GM12875 (cell line): ENCODE measurements at regions not wholly inside any gene's neighbourhood (a gene's known extent, or its start where the extent isn't known, plus 50 kb on each side); places are given as distances from the start of the nearest gene placed in this dataset.

ENCODE experiments used
- H3K4me3 ChIP-seq: one replicate; pipeline ENCODE4 v1.5.1; 2011; ENCODE audit warnings: low read depth, low read length, control low read depth
- CTCF ChIP-seq: IDR thresholded peaks from 2 replicates; pipeline ENCODE4 v1.5.1; 2011; ENCODE audit warnings: low read depth, mild to moderate bottlenecking, control low read depth, inconsistent platforms, low read length, moderate library complexity, borderline replicate concordance; ENCODE audit not compliant: insufficient read depth

DNA sequence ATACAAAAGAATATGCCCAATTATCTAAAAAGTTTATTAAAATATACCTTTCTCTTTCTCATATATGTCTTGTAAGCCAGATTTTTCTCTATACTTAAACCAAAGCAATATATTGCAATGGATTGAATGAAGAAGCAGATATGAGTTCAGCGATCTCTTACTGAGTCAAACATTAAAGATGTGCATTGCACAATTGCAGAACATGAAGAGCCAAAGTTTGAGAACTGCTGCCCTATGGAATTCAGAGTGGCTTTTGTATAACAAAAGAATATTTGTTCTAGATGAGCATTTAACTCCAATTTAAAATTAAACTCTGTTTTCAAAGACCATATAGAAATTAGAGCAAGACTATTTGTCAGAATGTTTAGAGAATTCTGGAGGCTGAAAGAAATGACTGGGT, 519.0 kb upstream of the DAB2 start:
- no peak for TF ChIP-seq CTCF
- H3K4me3 ChIP-seq, result no peak overlapping the region

- no peak for TF ChIP-seq CTCF
Measured at GRCh38 chr5:39942606-39943005, 517.8 kb upstream of the DAB2 start.

DNA sequence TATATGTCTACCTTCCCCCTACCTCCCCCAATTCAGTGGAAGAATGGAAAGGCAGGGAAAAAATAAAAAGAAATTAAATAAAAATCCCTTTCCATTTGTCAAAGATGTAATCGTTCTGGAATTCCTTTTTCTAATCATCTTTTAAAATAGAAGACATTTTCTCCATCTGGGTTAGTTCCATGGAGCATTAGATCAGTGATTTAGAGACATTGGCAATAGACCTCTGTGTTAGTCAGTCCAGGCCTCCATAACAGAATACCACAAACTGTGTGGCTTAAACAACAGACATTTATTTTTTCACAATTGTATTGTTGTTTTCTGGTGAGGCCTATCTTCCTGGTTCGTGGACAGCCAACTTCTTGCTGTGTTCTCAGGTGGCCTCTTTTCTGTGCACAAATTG, 516.6 kb upstream of the DAB2 start:
- H3K4me3 ChIP-seq, result no peak overlapping the region
- TF ChIP-seq CTCF, result no peak

More at GRCh38 chr5:39942606-39943005, 517.8 kb upstream of the DAB2 start:
- H3K4me3 ChIP-seq, result no peak overlapping the region

DNA sequence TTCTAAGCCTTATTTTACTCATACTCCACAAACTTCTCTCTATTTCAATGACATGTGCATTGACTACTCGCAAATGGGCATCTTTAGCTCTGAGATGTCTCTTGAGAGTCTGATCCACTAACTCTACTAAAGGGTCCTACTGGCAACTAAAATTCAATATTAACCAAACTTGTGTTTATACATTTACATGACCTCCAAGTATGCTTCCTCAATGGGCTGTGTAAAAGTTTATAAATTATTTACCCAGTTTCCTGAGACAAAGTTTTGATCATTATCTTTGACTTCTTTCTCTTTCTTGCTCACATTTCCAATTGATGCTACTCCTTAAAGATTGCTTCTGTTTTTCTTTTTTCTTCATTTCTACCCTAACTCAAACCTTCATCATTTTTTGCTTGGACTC, 510.1 kb upstream of the DAB2 start:
- no peak overlapping the region for H3K4me3 ChIP-seq
- TF ChIP-seq CTCF, result no peak

GRCh38 chr5:39933061-39933460, 508.3 kb upstream of the DAB2 start:
- no peak for TF ChIP-seq CTCF
- H3K4me3 ChIP-seq, result no peak overlapping the region

- no peak overlapping the region for H3K4me3 ChIP-seq
- no peak for TF ChIP-seq CTCF
Measured at GRCh38 chr5:39928709-39929108, 503.9 kb upstream of the DAB2 start.

- TF ChIP-seq CTCF, result no peak
- no peak overlapping the region for H3K4me3 ChIP-seq
Measured at GRCh38 chr5:39919876-39920275, 495.1 kb upstream of the DAB2 start.
